Transverse colon (tissue), 3 donors: ENCODE measurements at regions not wholly inside any gene's neighbourhood (a gene's known extent, or its start where the extent isn't known, plus 50 kb on each side); places are given as distances from the start of the nearest gene placed in this dataset.

Experiments used
- POLR2A ChIP-seq: fragments of 450-650 bp; IDR thresholded peaks from one replicate; pipeline ENCODE4 v1.6.1; 2016; ENCODE audit warnings: antibody characterized with exemption, mild to moderate bottlenecking, moderate library complexity
- TF ChIP-seq, protein P1 (sequence below), 5 experiments: fragments of 200-600 bp in 3 of 5; fragments of 450-650 bp in 2 of 5; sonication (generic) in 3 of 5; IDR thresholded peaks; 1 replicate in 2 of 5; 2 replicates in 3 of 5; pipeline ENCODE4 v1.5.1; 2016 to 2017; ENCODE audit warnings: antibody characterized with exemption in 5 of 5, inconsistent platforms in 3 of 5, mild to moderate bottlenecking in 2 of 5, moderate library complexity in 1 of 5

DNA sequence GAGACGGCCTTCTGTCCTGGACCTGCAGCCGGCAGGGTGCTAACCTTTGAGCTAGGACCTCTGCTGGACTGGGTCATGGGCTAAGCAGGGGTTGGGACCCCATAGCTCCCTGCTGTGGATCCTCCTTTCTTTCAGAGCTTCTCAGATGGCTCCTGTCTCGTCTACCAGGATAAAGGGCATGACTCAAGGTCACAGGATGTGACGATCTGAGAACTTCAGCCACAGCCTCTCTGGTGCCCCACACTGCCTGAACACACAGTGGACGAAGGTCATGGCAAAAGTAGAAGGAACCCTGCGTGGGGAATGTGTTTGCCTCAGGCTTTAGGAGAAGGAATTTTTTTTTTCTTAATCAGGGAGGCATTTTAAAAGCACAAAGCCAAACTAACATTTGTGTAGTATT, 196.7 kb downstream of the TRIM29 start:
- TF ChIP-seq, protein P1, sequence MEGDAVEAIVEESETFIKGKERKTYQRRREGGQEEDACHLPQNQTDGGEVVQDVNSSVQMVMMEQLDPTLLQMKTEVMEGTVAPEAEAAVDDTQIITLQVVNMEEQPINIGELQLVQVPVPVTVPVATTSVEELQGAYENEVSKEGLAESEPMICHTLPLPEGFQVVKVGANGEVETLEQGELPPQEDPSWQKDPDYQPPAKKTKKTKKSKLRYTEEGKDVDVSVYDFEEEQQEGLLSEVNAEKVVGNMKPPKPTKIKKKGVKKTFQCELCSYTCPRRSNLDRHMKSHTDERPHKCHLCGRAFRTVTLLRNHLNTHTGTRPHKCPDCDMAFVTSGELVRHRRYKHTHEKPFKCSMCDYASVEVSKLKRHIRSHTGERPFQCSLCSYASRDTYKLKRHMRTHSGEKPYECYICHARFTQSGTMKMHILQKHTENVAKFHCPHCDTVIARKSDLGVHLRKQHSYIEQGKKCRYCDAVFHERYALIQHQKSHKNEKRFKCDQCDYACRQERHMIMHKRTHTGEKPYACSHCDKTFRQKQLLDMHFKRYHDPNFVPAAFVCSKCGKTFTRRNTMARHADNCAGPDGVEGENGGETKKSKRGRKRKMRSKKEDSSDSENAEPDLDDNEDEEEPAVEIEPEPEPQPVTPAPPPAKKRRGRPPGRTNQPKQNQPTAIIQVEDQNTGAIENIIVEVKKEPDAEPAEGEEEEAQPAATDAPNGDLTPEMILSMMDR (IDR thresholded peaks at IDR 0.05), result no peak
- TF ChIP-seq POLR2A, result no peak
